ENCODE measurements at regions not wholly inside any gene's neighbourhood (a gene's known extent, or its start where the extent isn't known, plus 50 kb on each side); places are given as distances from the start of the nearest gene placed in this dataset.

DNA sequence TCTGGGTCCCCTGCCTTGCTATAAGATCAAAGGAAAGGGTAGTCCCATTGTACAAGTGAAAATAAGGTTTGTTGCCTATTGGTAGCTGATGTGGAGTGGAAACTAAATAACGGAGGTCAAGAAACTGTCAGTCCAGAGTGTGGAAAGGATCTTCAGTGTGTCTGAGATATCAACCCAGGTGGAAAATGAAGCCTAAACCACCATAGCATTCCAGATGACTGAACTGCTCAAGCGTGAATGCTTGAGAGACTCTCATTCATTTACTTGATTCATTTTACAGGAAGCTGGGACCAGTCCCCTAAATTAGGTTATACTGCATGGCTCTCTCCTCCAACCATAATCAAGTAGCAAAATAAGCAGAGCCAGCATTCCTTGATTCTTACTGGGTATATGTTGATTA lies 116.0 kb upstream of the SLC28A3 start:
- no peak for DNase-seq

GRCh38 chr9:84460695-84461094 lies 120.1 kb upstream of the SLC28A3 start:
- no peak for DNase-seq

DNA sequence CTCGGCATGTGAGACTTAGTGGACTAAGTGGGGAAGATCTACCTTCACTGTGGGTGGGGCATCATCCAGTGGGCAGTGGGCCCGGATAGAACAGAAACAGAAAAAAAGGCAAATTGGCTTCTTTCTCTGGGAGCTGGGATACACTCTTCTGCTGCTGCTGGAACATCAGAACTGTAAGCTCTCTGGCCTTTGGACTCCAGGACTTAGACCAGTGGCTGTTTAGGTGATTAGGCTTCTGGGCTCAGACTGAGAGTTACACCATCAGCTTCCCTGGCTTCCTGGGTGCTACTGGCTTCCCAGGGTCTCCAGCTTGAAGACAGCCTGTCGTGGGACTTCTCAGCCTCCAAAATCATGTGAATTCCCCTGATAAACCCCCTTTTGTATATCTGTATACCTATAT lies 122.7 kb upstream of the SLC28A3 start:
- DNase-seq, result no peak

DNA sequence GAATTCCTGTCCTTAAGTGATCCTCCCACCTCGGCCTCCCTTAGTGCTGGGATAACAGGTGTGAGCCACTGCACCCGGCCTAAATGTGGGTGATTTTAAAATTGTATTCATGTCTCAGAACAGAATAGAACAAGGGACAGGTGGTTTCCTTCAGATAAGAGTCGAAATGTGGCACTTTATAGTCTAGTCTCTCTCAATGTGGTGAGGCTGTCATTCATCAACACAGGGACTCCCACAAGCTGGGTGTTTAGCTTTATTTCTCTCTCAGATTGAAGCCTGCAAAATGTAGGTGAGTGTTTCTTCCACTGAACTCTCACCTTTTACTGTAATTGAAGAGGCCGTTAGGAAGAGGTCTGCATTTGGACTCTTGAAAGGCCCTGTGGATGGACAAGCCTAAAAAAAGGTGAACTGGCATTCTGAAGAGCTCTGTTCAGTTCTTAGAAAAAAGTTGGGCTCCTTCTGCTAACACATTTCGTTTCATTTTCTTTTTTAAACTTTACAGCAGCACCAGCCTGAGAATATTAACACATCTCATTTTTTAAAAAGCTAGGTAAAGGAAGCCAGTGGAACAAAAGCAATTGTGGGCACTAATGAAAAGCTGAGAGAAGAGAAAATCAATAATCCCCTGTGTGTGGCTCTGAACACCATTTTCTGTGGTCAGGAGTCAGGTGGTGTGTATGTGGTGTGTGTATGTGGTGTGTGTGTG lies 126.2 kb upstream of the SLC28A3 start:
- no peak for DNase-seq

GRCh38 chr9:84471816-84472215 lies 131.3 kb upstream of the SLC28A3 start:
- DNase-seq, result no peak

DNA sequence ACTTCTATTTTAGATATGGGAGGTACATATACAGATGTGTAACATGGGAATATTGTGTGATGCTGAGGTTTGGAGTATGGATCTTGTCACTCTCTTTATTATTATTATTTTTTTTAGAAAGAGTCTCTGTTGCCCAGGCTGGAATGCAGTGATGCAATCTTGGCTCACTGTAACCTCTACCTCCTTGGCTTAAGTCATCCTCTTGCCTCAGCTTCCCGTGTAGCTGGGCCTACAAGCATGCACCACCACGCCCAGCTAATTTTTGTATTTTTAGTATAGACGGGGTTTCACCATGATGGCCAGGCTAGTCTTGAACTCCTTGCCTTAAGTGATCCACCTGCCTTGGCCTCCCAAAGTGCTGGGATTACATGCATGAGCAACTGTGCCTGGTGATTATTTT lies 138.4 kb upstream of the SLC28A3 start:
- DNase-seq, result no peak

DNA sequence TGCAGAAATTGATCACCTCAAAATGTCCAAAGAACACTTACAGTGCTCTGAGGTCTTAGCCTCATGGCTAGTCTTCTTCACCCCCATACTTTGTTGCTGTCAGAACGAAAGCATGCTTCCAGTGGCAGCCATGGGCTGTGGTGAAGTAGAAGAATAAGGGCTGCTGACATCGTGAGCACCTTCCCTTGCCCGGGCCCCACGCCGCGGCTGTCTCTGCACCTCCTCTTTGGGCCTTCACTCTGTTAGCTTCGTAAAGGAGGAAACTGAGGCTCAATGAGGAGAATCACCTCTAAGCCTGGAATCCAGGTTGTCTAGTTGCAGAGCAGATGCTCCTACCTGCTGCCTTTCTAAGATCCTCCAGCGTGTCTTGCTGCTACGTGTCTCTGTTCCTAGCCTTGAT lies 139.5 kb upstream of the SLC28A3 start:
- DNase-seq, result no peak

- no peak for DNase-seq
Measured at GRCh38 chr9:84481231-84481630, 140.7 kb upstream of the SLC28A3 start.

DNA sequence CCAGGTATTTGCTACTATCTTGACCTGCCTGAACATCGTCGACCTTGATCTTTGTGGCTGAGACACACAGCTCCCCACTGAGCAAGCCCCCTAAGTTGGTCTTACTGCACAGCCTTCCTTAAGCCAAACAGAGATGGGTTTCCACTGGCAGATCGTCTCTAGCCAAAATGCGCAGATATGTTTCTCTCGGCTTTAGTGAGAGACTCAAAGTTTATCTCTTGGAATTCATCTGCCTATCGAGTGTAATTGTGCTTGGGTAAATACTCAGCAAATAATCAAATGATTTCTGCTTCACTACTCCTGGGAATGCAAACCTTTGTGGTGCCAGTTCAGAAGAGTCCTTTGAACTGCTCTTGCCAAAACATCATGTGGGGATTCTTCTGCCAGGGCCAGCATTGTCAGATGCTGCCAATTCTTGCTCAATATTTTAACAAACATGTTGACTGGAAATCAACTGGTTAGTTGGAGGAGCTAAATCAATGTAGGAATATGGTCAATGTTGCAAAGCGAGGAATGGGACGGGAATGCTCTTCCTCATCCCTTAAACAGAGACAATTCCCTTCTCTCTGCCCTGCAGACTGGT lies 141.2 kb upstream of the SLC28A3 start:
- DNase-seq, result no peak

- no peak for DNase-seq
Measured at GRCh38 chr9:84482607-84483006, 142.0 kb upstream of the SLC28A3 start.

GRCh38 chr9:84484172-84484571 lies 143.6 kb upstream of the SLC28A3 start:
- no peak for DNase-seq

DNA sequence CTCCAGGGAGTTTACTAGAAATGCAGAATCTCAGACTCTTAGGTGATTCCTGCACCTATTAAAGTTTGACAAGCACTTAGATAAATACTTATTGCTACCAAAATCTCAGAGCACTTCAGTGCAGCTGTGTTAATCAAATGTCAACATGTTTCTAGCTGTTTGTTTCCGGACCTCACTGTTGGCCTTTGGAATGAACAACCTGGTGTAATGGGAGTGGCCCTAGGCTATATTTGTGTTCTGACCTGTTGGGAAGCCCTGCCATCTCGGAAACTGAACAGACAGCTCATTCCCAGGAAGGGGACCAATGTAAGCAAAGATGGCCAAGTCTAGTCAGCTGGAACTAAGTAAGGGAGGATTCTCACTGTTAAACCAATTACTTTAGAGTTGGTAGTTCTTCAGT lies 145.0 kb upstream of the SLC28A3 start:
- DNase-seq, result no peak

DNA sequence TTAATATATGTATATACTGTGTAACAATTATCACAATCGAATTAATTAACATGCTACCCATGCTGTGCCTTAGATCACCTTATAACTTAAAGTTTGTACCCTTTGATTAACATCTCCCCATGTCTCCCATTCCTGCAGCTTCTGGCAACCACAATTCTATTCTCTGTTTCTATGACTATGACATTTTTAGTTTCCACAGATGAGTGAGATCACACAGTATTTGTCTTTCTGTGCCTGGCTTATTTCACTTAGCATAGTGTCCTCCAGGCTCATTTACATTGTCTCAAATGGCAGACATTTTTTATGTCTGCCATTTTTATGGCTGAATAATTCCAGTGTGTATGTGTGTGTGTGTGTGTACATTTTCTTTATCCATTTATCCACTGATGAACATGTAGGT lies 146.1 kb upstream of the SLC28A3 start:
- DNase-seq, result no peak

GRCh38 chr9:84490206-84490841 lies 149.8 kb upstream of the SLC28A3 start:
- DNase-seq, result no peak

- DNase-seq, result no peak
Measured at GRCh38 chr9:84490842-84491325, 150.3 kb upstream of the SLC28A3 start.

- DNase-seq, result no peak
Measured at GRCh38 chr9:84492366-84493159, 152.0 kb upstream of the SLC28A3 start.

DNA sequence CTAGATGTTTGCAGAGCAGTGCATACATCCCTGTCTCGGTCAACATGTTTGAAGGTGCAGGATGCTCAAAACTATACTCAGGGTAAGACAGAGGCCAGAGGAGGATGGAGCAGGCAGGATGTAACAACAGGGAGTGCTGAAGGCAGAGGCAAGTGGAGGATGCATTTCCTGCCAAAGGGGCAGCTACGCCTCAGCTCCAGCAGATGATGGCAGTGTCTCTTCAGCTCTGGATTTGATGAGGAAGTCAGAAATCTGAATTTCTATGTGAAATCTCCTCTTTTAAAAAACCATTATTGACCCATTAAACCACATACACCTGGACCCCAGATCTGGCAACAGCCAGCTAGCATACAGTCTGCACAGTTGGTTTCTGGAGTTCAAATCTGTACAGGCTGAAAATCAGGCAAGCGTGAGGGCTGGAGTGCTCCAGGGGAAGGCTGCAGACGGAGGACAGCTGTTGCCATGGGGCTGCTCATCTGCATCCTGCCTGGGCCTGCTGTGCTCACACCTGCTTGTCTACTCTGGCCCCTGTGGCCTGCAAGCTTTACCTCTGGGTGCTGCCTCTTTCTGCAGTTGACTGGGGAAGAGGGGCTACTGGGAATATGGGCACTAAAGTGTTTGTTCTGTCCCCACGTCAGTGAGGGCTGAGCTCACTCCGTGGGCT lies 152.9 kb upstream of the SLC28A3 start:
- DNase-seq, result no peak

- DNase-seq, result no peak
Measured at GRCh38 chr9:84499969-84500582, 159.5 kb upstream of the SLC28A3 start.

- DNase-seq, result no peak
Measured at GRCh38 chr9:84500826-84501225, 160.3 kb upstream of the SLC28A3 start.

DNA sequence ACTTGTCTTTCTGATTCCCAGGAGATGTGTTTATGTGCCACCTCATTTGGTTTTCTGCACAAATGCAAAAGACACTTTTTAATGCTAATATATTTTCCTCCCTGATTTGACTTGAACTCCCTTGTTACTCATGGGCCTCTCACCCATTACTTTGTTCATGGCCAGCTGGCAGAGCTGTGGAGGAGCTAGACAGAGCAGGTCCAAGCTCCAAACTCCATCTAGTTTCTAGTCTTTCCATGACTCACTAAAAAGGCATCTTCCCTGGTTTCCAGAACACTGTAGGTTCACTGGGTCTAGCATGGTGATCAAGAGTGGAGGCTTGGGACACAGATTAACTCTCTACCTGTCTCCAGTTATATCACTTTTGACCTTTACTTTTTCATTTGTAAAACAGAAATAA lies 161.0 kb upstream of the SLC28A3 start:
- no peak for DNase-seq

- DNase-seq, result no peak
Measured at GRCh38 chr9:84502066-84502465, 161.5 kb upstream of the SLC28A3 start.

DNA sequence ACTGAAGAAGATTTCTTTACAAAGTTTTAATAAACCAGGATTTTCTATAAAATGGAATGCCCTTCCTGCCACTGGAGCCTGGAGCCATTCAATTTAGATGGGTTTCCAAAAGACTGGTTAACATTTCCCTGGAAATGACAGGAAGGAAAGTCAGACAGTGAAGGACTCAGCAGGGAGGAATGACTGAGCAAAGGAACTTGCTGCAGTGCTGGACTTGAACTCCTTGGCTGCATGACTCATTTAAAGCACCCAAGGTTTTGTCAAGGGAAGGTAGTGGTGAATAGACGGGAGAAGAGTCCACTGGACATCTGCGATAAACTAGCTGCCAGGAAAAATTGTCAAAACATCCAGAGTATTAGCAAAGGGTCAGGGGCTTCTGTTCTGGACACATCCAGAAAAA lies 163.8 kb upstream of the SLC28A3 start:
- no peak for DNase-seq

GRCh38 chr9:84511651-84512050 lies 157.9 kb upstream of the NTRK2 start:
- no peak for DNase-seq

Measured in CD4-positive, alpha-beta T cell treated with Interleukin-4 for 1 hour (primary cell).